Transverse colon (tissue), 4 donors: ENCODE measurements at regions not wholly inside any gene's neighbourhood (a gene's known extent, or its start where the extent isn't known, plus 50 kb on each side); places are given as distances from the start of the nearest gene placed in this dataset.

Source experiments
- DNase-seq: peaks from one replicate; pipeline ENCODE4 v3.0.0-alpha.2; 2019
- H3K27ac ChIP-seq, 4 donors: fragments of 200-600 bp; sonication (generic); 2 replicates each; pipeline ENCODE4 v1.5.1; 2016 to 2018; ENCODE audit warnings: inconsistent platforms in 4 of 4
- H3K27me3 ChIP-seq: fragments of 200-600 bp; sonication (generic); 2 replicates; pipeline ENCODE4 v1.5.1; 2017; ENCODE audit warnings: inconsistent platforms
- H3K36me3 ChIP-seq, 4 donors: fragments of 200-600 bp; sonication (generic); 2 replicates each; pipeline ENCODE4 v1.5.1; 2017 to 2019; ENCODE audit warnings: inconsistent platforms in 4 of 4
- H3K4me1 ChIP-seq, 4 donors: fragments of 200-600 bp; sonication (generic); 2 replicates each; pipeline ENCODE4 v1.5.1; 2017 to 2020; ENCODE audit warnings: inconsistent platforms in 4 of 4
- H3K4me3 ChIP-seq, 4 donors: fragments of 200-600 bp; sonication (generic); 1 replicate in 1 of 4; 2 replicates in 3 of 4; pipeline versions ENCODE4 v1.5.1 to v1.6.1; 2017 to 2019; ENCODE audit warnings: inconsistent platforms in 4 of 4
- H3K9me3 ChIP-seq, 2 donors: fragments of 200-600 bp; sonication (generic); 2 replicates each; pipeline ENCODE4 v1.5.1; 2017 to 2019; ENCODE audit warnings: inconsistent platforms in 2 of 2
- EP300 ChIP-seq: sonication (generic); formaldehyde crosslinking; IDR thresholded peaks from one replicate; pipeline ENCODE4 v1.6.1; 2017; ENCODE audit warnings: antibody characterized with exemption, low read depth
- POLR2A ChIP-seq: fragments of 450-650 bp; IDR thresholded peaks from one replicate; pipeline ENCODE4 v1.6.1; 2016; ENCODE audit warnings: antibody characterized with exemption, mild to moderate bottlenecking, moderate library complexity
- POLR2AphosphoS5 ChIP-seq, 3 donors: sonication (generic); formaldehyde crosslinking; IDR thresholded peaks; one replicate each; pipeline ENCODE4 v1.6.1; 2016; ENCODE audit warnings: antibody characterized with exemption in 3 of 3
- WGBS, 2 donors: methylation state at CpG; one replicate each; pipeline ENCODE4 v1.1.5; 2018; ENCODE audit warnings: low coverage in 1 of 2; 5-methylcytosine and 5-hydroxymethylcytosine counted together
- in situ Hi-C, 4 donors: fragments of 200-750 bp; cut with MboI; loops; one replicate each; pipeline versions ENCODE4 v1.15.0 to v1.15.1; 2017; ENCODE audit warnings: low sequenced_read_pairs in 3 of 4, low pct_ligation_motif_present in 1 of 4, low pct_unique_long_range_greater_than_20kb in 1 of 4
- intact Hi-C: fragments of 100-400 bp; cut with DNase I; formaldehyde crosslinking; loops from one replicate; pipeline ENCODE4 v1.15.1; 2023; ENCODE audit warnings: low total_unique reads
- TF ChIP-seq, protein P1 (sequence below), 5 experiments: fragments of 200-600 bp in 3 of 5; fragments of 450-650 bp in 2 of 5; sonication (generic) in 3 of 5; IDR thresholded peaks; 1 replicate in 2 of 5; 2 replicates in 3 of 5; pipeline ENCODE4 v1.5.1; 2016 to 2017; ENCODE audit warnings: antibody characterized with exemption in 5 of 5, inconsistent platforms in 3 of 5, mild to moderate bottlenecking in 2 of 5, moderate library complexity in 1 of 5

DNA sequence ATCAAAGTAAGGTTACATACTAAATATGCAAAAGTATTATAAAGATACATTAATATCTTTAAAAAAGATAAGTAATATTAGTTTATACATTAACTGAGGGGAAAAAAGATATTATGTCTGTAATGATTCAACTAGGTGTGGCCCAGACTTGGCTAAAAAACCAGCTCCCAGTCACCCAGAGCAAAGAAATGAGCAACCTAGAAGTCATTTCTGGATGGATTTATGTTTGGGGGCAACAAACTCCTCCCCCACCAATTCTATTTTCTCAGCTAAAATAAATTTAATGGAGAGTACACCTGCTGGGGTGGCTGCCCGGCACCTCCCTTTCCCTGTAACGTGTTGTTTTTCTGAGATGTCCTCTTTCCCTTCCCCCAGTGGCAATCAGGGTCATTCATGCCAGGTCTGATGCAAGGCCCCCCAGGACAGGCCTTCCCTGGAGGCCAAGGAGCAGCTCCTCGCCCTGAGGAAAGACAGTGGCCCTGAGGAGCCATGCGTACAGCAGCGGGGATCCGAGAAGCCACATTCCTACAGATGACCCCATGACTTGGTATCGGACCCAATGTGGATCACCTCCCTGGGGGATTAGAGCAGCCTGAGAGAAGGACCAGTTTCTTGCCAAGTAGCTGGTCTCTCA, 78.6 kb upstream of the DOCK9 start:
- H3K27ac ChIP-seq: peak overlapping the region; percentile 7 to 74 (median 50)

DNA sequence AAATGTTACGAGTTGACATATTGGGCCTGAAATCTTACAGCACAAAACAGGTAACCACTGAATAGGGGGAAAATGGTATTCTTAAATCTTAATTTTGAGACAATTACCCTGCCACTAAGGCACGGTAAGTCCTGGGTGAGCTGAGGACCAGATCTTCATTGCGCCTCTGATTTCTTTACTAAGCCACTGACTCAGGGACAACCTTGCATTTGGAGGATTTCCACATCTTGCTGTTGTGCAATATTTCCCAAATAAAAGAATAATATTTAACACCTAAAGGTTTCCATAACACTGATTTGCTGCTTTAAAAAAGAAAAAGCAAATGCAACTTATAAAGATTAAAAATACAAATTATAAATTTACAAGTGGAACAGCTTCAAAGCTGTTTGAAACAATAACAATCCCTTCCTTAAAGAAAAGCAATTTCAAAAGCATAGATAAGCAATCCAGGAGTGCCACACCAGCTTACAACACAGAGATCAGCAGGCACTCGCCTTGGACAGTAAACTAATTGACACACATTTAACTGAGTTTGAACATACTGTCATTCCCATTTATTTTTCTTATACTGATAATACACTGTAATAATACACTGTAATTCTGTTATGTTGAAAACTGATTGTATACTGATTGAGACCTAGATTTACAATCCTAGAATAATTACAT, 79.6 kb upstream of the DOCK9 start:
- no peak overlapping the region for H3K4me3 ChIP-seq
- H3K27ac ChIP-seq: peak overlapping the region; percentile 7 to 74 (median 50)
- no peak for DNase-seq
- no peaks in the 10 kb centered on the region for H3K36me3 ChIP-seq
- 79 to 81% methylated on average over 4 of the region's 4 CpGs for WGBS, 2 donors
- peaks cover 4 to 65% (median 12%) of the 10 kb centered on the region in 4 donors for H3K4me1 ChIP-seq
- no peaks in the 10 kb centered on the region for H3K9me3 ChIP-seq
- TF ChIP-seq POLR2A (no peak), EP300 (no peak), POLR2AphosphoS5 (IDR thresholded peaks at IDR 0.05) (no peak)
- TF ChIP-seq, protein P1, sequence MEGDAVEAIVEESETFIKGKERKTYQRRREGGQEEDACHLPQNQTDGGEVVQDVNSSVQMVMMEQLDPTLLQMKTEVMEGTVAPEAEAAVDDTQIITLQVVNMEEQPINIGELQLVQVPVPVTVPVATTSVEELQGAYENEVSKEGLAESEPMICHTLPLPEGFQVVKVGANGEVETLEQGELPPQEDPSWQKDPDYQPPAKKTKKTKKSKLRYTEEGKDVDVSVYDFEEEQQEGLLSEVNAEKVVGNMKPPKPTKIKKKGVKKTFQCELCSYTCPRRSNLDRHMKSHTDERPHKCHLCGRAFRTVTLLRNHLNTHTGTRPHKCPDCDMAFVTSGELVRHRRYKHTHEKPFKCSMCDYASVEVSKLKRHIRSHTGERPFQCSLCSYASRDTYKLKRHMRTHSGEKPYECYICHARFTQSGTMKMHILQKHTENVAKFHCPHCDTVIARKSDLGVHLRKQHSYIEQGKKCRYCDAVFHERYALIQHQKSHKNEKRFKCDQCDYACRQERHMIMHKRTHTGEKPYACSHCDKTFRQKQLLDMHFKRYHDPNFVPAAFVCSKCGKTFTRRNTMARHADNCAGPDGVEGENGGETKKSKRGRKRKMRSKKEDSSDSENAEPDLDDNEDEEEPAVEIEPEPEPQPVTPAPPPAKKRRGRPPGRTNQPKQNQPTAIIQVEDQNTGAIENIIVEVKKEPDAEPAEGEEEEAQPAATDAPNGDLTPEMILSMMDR (IDR thresholded peaks at IDR 0.05): no peak
- intact Hi-C loops (no loop called here), in situ Hi-C loops (no loop called here)
- no peaks in the 10 kb centered on the region for H3K27me3 ChIP-seq

More for the DNA sequence above, 78.6 kb upstream of the DOCK9 start:
- TF ChIP-seq EP300: no peak
- TF ChIP-seq POLR2A: no peak
- no peak for TF ChIP-seq POLR2AphosphoS5 (IDR thresholded peaks at IDR 0.05)
- TF ChIP-seq, protein P1 (IDR thresholded peaks at IDR 0.05): no peak
- peaks cover 4 to 55% (median 12%) of the 10 kb centered on the region in 4 donors for H3K4me1 ChIP-seq
- H3K36me3 ChIP-seq: no peaks in the 10 kb centered on the region
- no peaks in the 10 kb centered on the region for H3K27me3 ChIP-seq
- DNase-seq: no peak
- in situ Hi-C loops: no loop called here
- H3K4me3 ChIP-seq: no peak overlapping the region
- no peaks in the 10 kb centered on the region for H3K9me3 ChIP-seq
- intact Hi-C loops: no loop called here
- WGBS, 2 donors: 81% methylated on average over 7 of the region's 7 CpGs; no CpG with 5 or more reads in 1 of the 2 donors

DNA sequence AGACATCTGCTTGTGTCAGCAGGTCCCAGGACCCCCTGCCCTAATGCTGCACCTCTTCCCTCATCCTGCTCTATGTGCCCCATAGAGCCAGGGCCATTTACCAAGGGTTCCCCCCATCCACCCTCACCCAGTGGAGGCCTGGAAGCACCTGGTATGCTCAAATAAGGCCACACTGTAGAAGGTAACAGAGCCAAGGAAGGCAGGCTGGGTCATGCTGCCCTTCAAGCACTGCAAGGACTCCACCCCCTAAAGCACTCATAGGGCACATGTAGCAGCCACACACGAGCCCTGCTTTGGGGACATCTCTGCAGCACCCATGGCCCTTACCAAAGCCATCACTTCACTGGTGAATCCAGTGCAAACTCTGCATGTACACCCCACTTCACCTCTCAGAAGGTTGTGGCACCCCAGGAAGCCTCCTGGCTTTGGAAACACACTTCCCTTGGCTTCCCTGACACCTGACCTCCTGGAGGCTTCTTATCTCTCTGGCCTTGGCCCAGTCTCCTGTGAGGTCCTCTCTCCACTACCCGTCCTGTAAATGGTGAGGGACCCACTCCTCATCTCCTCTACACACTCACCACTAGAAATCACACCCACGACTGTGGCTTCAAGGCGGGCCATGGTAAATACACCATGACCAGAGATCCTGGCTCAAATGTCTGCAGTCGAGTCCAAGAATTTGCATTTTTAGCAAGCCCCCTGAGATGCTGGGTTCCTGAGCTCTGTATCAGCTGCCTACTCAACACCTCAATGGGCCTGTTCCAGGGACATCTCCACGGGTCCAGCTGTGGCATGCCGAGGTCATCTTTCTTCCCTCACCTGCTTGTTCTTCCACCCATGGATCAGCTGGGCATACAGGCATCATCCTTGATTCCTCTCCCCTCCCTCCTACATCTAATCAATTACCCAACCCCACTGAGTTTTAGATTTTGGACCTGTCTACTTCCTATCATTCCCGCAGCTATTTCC, 80.9 kb upstream of the DOCK9 start:
- no peaks in the 10 kb centered on the region for H3K27me3 ChIP-seq
- peaks cover 4 to 59% (median 13%) of the 10 kb centered on the region in 4 donors for H3K4me1 ChIP-seq
- intact Hi-C loops (no loop called here), in situ Hi-C loops (no loop called here)
- WGBS, 2 donors: 88 to 100% methylated on average over 1 to 8 of the region's 8 CpGs
- H3K4me3 ChIP-seq: no peak overlapping the region
- H3K9me3 ChIP-seq: no peaks in the 10 kb centered on the region
- peak overlapping the region in 2 of 4 donors; percentile 53 to 74 for H3K27ac ChIP-seq
- no peaks in the 10 kb centered on the region for H3K36me3 ChIP-seq
- TF ChIP-seq POLR2A (no peak), EP300 (no peak), POLR2AphosphoS5 (IDR thresholded peaks at IDR 0.05) (no peak)
- TF ChIP-seq, protein P1 (IDR thresholded peaks at IDR 0.05): no peak
- DNase-seq: no peak
